ENCODE measurements at regions not wholly inside any gene's neighbourhood (a gene's known extent, or its start where the extent isn't known, plus 50 kb on each side); places are given as distances from the start of the nearest gene placed in this dataset.

DNA sequence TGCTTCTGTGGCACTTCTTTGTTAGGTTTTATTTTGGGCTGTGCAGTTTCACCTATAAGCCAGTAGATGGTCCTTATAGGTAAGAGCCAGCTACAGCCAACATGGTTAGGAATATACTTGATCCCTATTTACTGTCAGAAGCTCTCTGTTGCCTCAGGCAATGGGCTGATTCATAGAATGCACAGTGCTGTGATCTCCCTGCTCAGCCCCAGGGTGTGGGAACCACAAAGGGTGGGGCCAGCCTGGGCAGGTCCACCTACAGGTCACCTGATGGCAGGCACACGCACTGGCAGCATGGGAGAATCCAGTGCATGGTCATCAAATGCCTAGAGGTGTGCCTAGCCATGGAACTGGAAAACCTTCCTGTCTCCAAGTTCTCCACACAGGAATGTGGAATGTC is 191.9 kb downstream of the MOXD1 start:
- dilution Hi-C loops (cut with MboI; ENCODE audit: extremely low pct_ligation_motif_present, low sequenced_read_pairs), result no loop called here
- H3K27me3 ChIP-seq (ENCODE audit: control insufficient read depth, extremely low read depth, insufficient read depth, low read length), result no peaks in the 10 kb centered on the region

GRCh38 chr6:132207991-132208390 is 193.3 kb downstream of the MOXD1 start:
- H3K9ac ChIP-seq (ENCODE audit: control insufficient read depth, extremely low read depth, insufficient read depth, low read length), result no peak overlapping the region
- H4K20me1 ChIP-seq (ENCODE audit: control insufficient read depth, extremely low read depth, insufficient read depth, low read length), result no peaks in the 10 kb centered on the region
- no peak for DNase-seq (ENCODE audit: low read depth, low spot score)
- no peaks in the 10 kb centered on the region for H3K36me3 ChIP-seq (ENCODE audit: control insufficient read depth in 2 of 2, extremely low read depth in 1 of 2, insufficient read depth in 2 of 2, low read length in 2 of 2)
- H2AFZ ChIP-seq (ENCODE audit: control insufficient read depth, low read length), result no peak overlapping the region
- dilution Hi-C loops (cut with MboI; ENCODE audit: extremely low pct_ligation_motif_present, low sequenced_read_pairs), result no loop called here
- no peaks in the 10 kb centered on the region for H3K9me3 ChIP-seq (ENCODE audit: control insufficient read depth, low read depth, low read length)
- no peaks in the 10 kb centered on the region for H3K9me1 ChIP-seq (ENCODE audit: control insufficient read depth, extremely low read depth, insufficient read depth, low read length)
- no peak overlapping the region for H3K27ac ChIP-seq (ENCODE audit: control insufficient read depth, insufficient read depth, low read length)
- TF ChIP-seq EZH2 (IDR thresholded peaks at IDR 0.05; ENCODE audit: low read length), result no peak
- TF ChIP-seq, protein P1, sequence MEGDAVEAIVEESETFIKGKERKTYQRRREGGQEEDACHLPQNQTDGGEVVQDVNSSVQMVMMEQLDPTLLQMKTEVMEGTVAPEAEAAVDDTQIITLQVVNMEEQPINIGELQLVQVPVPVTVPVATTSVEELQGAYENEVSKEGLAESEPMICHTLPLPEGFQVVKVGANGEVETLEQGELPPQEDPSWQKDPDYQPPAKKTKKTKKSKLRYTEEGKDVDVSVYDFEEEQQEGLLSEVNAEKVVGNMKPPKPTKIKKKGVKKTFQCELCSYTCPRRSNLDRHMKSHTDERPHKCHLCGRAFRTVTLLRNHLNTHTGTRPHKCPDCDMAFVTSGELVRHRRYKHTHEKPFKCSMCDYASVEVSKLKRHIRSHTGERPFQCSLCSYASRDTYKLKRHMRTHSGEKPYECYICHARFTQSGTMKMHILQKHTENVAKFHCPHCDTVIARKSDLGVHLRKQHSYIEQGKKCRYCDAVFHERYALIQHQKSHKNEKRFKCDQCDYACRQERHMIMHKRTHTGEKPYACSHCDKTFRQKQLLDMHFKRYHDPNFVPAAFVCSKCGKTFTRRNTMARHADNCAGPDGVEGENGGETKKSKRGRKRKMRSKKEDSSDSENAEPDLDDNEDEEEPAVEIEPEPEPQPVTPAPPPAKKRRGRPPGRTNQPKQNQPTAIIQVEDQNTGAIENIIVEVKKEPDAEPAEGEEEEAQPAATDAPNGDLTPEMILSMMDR (optimal IDR thresholded peaks at IDR 0.05 in 1 of 3, IDR thresholded peaks at IDR 0.05 in 1 of 3, conservative IDR thresholded peaks at IDR 0.05 in 1 of 3; ENCODE audit: extremely low read depth in 1 of 3, insufficient read depth in 2 of 3, low read length in 3 of 3), result no peak
- no peak overlapping the region for H3K4me3 ChIP-seq (ENCODE audit: control insufficient read depth in 2 of 3, extremely low read depth in 1 of 3, insufficient read depth in 2 of 3, low read depth in 1 of 3, low read length in 3 of 3)
- FAIRE-seq, result no peak
- H3K27me3 ChIP-seq (ENCODE audit: control insufficient read depth, extremely low read depth, insufficient read depth, low read length), result no peaks in the 10 kb centered on the region
- H3K79me2 ChIP-seq (ENCODE audit: control insufficient read depth, insufficient read depth, low read length), result no peaks in the 10 kb centered on the region
- H3K4me1 ChIP-seq (ENCODE audit: control insufficient read depth, extremely low read depth, insufficient read depth, low read length), result peaks cover 6% of the 10 kb centered on the region
- H3K4me2 ChIP-seq (ENCODE audit: control insufficient read depth, extremely low read depth, insufficient read depth, low read depth, low read length), result no peak overlapping the region

More for the DNA sequence above, 191.9 kb downstream of the MOXD1 start:
- H3K27ac ChIP-seq (ENCODE audit: control insufficient read depth, insufficient read depth, low read length), result no peak overlapping the region
- no peak overlapping the region for H3K4me2 ChIP-seq (ENCODE audit: control insufficient read depth, extremely low read depth, insufficient read depth, low read depth, low read length)
- no peaks in the 10 kb centered on the region for H3K9me1 ChIP-seq (ENCODE audit: control insufficient read depth, extremely low read depth, insufficient read depth, low read length)
- FAIRE-seq (peak; percentile 65), DNase-seq (ENCODE audit: low read depth, low spot score) (peak; percentile 90)
- no peak overlapping the region for H3K4me3 ChIP-seq (ENCODE audit: control insufficient read depth in 2 of 3, extremely low read depth in 1 of 3, insufficient read depth in 2 of 3, low read depth in 1 of 3, low read length in 3 of 3)
- no peak overlapping the region for H2AFZ ChIP-seq (ENCODE audit: control insufficient read depth, low read length)
- no peaks in the 10 kb centered on the region for H3K36me3 ChIP-seq (ENCODE audit: control insufficient read depth in 2 of 2, extremely low read depth in 1 of 2, insufficient read depth in 2 of 2, low read length in 2 of 2)
- H3K9ac ChIP-seq (ENCODE audit: control insufficient read depth, extremely low read depth, insufficient read depth, low read length), result no peak overlapping the region
- no peaks in the 10 kb centered on the region for H3K9me3 ChIP-seq (ENCODE audit: control insufficient read depth, low read depth, low read length)
- no peaks in the 10 kb centered on the region for H3K79me2 ChIP-seq (ENCODE audit: control insufficient read depth, insufficient read depth, low read length)
- H4K20me1 ChIP-seq (ENCODE audit: control insufficient read depth, extremely low read depth, insufficient read depth, low read length), result no peaks in the 10 kb centered on the region
- peaks cover 6% of the 10 kb centered on the region for H3K4me1 ChIP-seq (ENCODE audit: control insufficient read depth, extremely low read depth, insufficient read depth, low read length)
- TF ChIP-seq, protein P1 (optimal IDR thresholded peaks at IDR 0.05 in 1 of 3, IDR thresholded peaks at IDR 0.05 in 1 of 3, conservative IDR thresholded peaks at IDR 0.05 in 1 of 3; ENCODE audit: extremely low read depth in 1 of 3, insufficient read depth in 2 of 3, low read length in 3 of 3), result peak in 2 of 3 experiments; percentile 20 to 45
- TF ChIP-seq EZH2 (IDR thresholded peaks at IDR 0.05; ENCODE audit: low read length), result no peak

Data from keratinocyte (primary cell).